Lower lobe of right lung (tissue), 2 donors: ENCODE measurements at regions not wholly inside any gene's neighbourhood (a gene's known extent, or its start where the extent isn't known, plus 50 kb on each side); places are given as distances from the start of the nearest gene placed in this dataset.

Experiments used
- ATAC-seq, 2 donors: fragments of 200-7000 bp; cut with Tn5 transposase; one replicate each; pipeline ENCODE4 v1.9.1; 2020 to 2022; ENCODE audit warnings: mild to moderate bottlenecking in 2 of 2, moderate library complexity in 2 of 2
- DNase-seq: peaks from one replicate; pipeline ENCODE4 v3.0.0-alpha.2; 2020
- H3K27ac ChIP-seq: fragments of 200-600 bp; one replicate; pipeline ENCODE4 v1.8.0; 2022
- H3K27me3 ChIP-seq: fragments of 200-600 bp; one replicate; pipeline ENCODE4 v1.8.0; 2022; ENCODE audit warnings: low read depth
- H3K36me3 ChIP-seq: fragments of 200-600 bp; one replicate; pipeline ENCODE4 v1.8.0; 2022; ENCODE audit warnings: mild to moderate bottlenecking
- H3K4me1 ChIP-seq: fragments of 200-600 bp; one replicate; pipeline ENCODE4 v1.8.0; 2022
- H3K4me3 ChIP-seq: fragments of 200-600 bp; one replicate; pipeline ENCODE4 v1.8.0; 2022; ENCODE audit warnings: mild to moderate bottlenecking
- H3K9me3 ChIP-seq: fragments of 200-600 bp; one replicate; pipeline ENCODE4 v1.8.0; 2022
- intact Hi-C: fragments of 100-400 bp; cut with DNase I; formaldehyde crosslinking; loops from one replicate; pipeline ENCODE4 v1.11.0; 2022
- TF ChIP-seq, protein P1 (sequence below): fragments of 200-600 bp; IDR thresholded peaks from one replicate; pipeline ENCODE4 v1.8.0; 2022; ENCODE audit warnings: antibody characterized with exemption, mild to moderate bottlenecking
- donor health status: DM: no; HTN: yes; CAD: no; lungs with severe emphysema.

DNA sequence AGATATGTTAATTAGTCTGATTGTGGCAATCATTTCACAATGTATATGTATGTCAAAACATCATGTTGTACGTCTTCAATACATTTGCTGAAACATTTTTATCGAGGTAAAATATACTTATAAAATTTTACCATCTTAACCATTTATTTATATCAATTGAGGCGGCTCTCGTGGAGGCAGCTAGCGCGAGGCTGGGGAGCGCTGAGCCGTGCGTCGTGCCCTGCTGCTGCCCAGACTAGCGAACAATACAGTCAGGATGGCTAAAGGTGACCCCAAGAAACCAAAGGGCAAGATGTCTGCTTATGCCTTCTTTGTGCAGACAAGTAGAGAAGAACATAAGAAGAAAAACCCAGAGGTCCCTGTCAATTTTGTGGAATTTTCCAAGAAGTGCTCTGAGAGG lies 202.5 kb upstream of the PBX1 start:
- H3K36me3 ChIP-seq, result no peaks in the 10 kb centered on the region
- no peak for DNase-seq

DNA sequence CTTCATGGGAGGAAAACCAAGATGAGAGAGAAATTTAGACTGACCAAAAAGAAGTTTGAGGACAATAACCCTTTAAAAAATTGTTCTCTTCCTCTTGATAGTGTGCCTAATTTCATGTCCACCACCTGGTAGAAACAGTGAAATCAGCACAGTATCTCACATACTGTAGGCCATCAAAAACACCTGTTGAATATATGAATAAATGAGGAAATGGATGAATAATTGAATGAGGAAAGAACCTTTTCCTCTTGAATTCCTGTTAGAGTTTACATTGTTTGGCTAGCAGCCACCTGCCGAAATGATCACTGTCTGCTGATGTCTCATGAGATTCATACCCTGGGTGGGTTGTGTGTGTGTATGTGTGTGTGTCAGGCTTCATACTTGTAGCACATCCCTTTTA lies 198.7 kb upstream of the PBX1 start:
- Histone ChIP-seq H3K27me3 (no peaks in the 10 kb centered on the region), H3K9me3 (peaks cover under 1% of the 10 kb centered on the region), H3K4me1 (no peaks in the 10 kb centered on the region), H3K36me3 (no peaks in the 10 kb centered on the region), H3K27ac (no peak overlapping the region), H3K4me3 (no peak overlapping the region)
- TF ChIP-seq, protein P1, sequence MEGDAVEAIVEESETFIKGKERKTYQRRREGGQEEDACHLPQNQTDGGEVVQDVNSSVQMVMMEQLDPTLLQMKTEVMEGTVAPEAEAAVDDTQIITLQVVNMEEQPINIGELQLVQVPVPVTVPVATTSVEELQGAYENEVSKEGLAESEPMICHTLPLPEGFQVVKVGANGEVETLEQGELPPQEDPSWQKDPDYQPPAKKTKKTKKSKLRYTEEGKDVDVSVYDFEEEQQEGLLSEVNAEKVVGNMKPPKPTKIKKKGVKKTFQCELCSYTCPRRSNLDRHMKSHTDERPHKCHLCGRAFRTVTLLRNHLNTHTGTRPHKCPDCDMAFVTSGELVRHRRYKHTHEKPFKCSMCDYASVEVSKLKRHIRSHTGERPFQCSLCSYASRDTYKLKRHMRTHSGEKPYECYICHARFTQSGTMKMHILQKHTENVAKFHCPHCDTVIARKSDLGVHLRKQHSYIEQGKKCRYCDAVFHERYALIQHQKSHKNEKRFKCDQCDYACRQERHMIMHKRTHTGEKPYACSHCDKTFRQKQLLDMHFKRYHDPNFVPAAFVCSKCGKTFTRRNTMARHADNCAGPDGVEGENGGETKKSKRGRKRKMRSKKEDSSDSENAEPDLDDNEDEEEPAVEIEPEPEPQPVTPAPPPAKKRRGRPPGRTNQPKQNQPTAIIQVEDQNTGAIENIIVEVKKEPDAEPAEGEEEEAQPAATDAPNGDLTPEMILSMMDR, result no peak
- DNase-seq (no peak), ATAC-seq (no peak)
- intact Hi-C loops, result no loop called here

More for the DNA sequence above, 202.5 kb upstream of the PBX1 start:
- Histone ChIP-seq H3K27ac (no peak overlapping the region), H3K27me3 (no peaks in the 10 kb centered on the region), H3K4me1 (no peaks in the 10 kb centered on the region), H3K4me3 (no peak overlapping the region), H3K9me3 (no peaks in the 10 kb centered on the region)
- ATAC-seq, result no peak
- intact Hi-C loops, result no loop called here
- TF ChIP-seq, protein P1, result no peak

DNA sequence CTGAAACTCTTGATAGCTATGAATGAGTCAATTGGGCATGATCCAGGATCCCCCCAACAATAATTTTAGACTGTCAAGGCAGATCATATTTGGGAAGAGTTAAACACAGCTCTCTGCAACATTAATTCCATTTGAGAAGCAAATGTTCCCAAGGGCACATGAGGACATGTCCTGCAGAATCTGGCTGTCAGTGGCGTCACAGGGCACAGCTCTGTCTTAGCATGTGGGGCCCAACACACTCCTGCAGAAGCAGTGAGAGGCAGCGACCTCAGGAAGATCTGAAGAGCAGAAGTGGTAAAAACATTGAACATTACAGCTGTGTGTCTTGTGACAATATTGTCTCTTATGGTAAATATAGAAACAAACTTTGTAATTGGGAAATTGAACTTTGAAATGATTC lies 197.1 kb upstream of the PBX1 start:
- DNase-seq, result no peak
- Histone ChIP-seq H3K27ac (no peak overlapping the region), H3K27me3 (no peaks in the 10 kb centered on the region), H3K4me1 (no peaks in the 10 kb centered on the region), H3K9me3 (peaks cover 12% of the 10 kb centered on the region), H3K36me3 (no peaks in the 10 kb centered on the region), H3K4me3 (no peak overlapping the region)
- ATAC-seq, result no peak
- TF ChIP-seq, protein P1, result no peak
- intact Hi-C loops, result no loop called here

DNA sequence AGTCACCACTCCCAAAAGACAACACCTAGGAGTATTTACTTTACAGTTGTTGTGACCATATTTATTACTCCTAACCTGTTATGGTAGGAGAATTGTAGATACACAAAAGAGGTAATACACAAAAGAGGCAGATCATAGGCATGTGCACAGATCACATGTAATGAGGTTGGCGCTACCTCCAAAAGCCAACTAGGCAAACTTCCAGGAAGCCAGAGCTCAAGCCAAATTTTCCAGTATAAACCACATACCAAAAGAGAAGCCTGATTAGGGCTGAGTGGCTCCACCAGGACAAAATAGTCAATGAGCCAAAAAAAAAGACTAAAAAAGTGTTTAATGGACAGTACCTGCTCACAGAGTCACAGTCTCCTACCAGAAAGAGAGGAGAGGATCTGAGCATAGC lies 195.0 kb upstream of the PBX1 start:
- TF ChIP-seq, protein P1, result no peak
- ATAC-seq (no peak), DNase-seq (no peak)
- H3K9me3 ChIP-seq, result peaks cover 12% of the 10 kb centered on the region
- no peak overlapping the region for H3K27ac ChIP-seq
- intact Hi-C loops, result no loop called here
- no peaks in the 10 kb centered on the region for H3K27me3 ChIP-seq
- H3K36me3 ChIP-seq, result no peaks in the 10 kb centered on the region
- H3K4me1 ChIP-seq, result no peaks in the 10 kb centered on the region
- H3K4me3 ChIP-seq, result no peak overlapping the region

DNA sequence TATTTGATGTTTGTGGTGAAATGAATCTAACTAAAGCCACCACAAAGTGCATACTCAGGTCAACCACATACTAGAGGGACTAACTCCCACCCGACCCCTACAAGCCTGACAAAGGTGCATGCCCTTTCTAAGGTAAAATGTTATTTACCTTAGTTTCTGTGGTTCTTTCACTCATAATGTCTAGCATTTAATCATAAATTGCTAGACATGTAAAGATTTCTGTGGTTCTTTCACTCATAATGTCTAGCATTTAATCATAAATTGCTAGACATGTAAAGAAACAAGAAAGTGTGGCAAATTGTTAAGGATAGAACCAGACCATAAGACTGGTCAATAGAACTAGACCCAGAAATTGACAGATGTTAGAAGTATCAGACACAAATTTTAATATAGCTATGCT lies 193.0 kb upstream of the PBX1 start:
- no peaks in the 10 kb centered on the region for H3K27me3 ChIP-seq
- H3K27ac ChIP-seq, result no peak overlapping the region
- no peak overlapping the region for H3K4me3 ChIP-seq
- intact Hi-C loops, result no loop called here
- TF ChIP-seq, protein P1, result no peak
- H3K9me3 ChIP-seq, result peaks cover 12% of the 10 kb centered on the region
- no peaks in the 10 kb centered on the region for H3K4me1 ChIP-seq
- DNase-seq (no peak), ATAC-seq (no peak)
- no peaks in the 10 kb centered on the region for H3K36me3 ChIP-seq
